Common myeloid progenitor, CD34-positive (primary cell): ENCODE measurements at regions not wholly inside any gene's neighbourhood (a gene's known extent, or its start where the extent isn't known, plus 50 kb on each side); places are given as distances from the start of the nearest gene placed in this dataset.

Experiments used
- CTCF ChIA-PET: fragments of 350-600 bp; sonication (Branson Sonifier 250); formaldehyde crosslinking; loops from one replicate; lab custom pipeline; 2021; ENCODE audit warnings: antibody characterized with exemption; lab: Charles Lee
- POLR2A ChIA-PET: fragments of 350-600 bp; sonication (Branson Sonifier 250); formaldehyde crosslinking; loops from one replicate; lab custom pipeline; 2021; ENCODE audit warnings: antibody characterized with exemption; lab: Charles Lee
- DNase-seq, 3 donors: peaks; one replicate each; pipeline versions ENCODE4 v3.0.0 to v3.0.0-alpha.2; 2013
- H3K27ac ChIP-seq, 2 experiments: 1 replicate in 1 of 2; 2 replicates in 1 of 2; pipeline ENCODE4 v1.7.0; 2013; ENCODE audit warnings: inconsistent platforms in 2 of 2, low read length in 2 of 2, mild to moderate bottlenecking in 2 of 2, low read depth in 1 of 2, moderate library complexity in 1 of 2; ENCODE audit not compliant: severe bottlenecking in 2 of 2, insufficient read depth in 1 of 2, poor library complexity in 1 of 2
- H3K27me3 ChIP-seq, 5 experiments: replicated peaks in 2 of 5; 1 replicate in 3 of 5; 2 replicates in 2 of 5; pipeline versions ENCODE4 v1.6.1 to v1.7.0; 2013; ENCODE audit warnings: low read length in 4 of 5, mild to moderate bottlenecking in 2 of 5, moderate library complexity in 2 of 5, inconsistent platforms in 1 of 5; ENCODE audit not compliant: insufficient read depth in 5 of 5, control insufficient read depth in 4 of 5
- H3K36me3 ChIP-seq, 4 experiments: 1 replicate in 2 of 4; 2 replicates in 2 of 4; pipeline versions ENCODE4 v1.6.1 to v1.7.0; 2013; ENCODE audit warnings: low read length in 3 of 4, control low read depth in 1 of 4, mild to moderate bottlenecking in 1 of 4; ENCODE audit not compliant: control insufficient read depth in 4 of 4, insufficient read depth in 4 of 4
- H3K4me1 ChIP-seq, 4 experiments: 1 replicate in 3 of 4; 2 replicates in 1 of 4; pipeline versions ENCODE4 v1.6.1 to v1.7.1; 2013; ENCODE audit warnings: low read length in 3 of 4, mild to moderate bottlenecking in 3 of 4, control low read depth in 1 of 4, inconsistent platforms in 1 of 4, moderate library complexity in 1 of 4; ENCODE audit not compliant: control insufficient read depth in 4 of 4, insufficient read depth in 4 of 4; ENCODE audit errors: control extremely low read depth in 1 of 4
- H3K4me3 ChIP-seq, 7 experiments: 1 replicate in 4 of 7; 2 replicates in 3 of 7; pipeline versions ENCODE4 v1.5.1 to v1.7.0; 2013; ENCODE audit warnings: mild to moderate bottlenecking in 7 of 7, low read length in 6 of 7, moderate library complexity in 6 of 7, inconsistent platforms in 2 of 7, low read depth in 2 of 7, control low read depth in 1 of 7; ENCODE audit not compliant: insufficient read depth in 4 of 7, control insufficient read depth in 1 of 7; ENCODE audit errors: extremely low read depth in 1 of 7
- H3K9me3 ChIP-seq, 5 experiments: 1 replicate in 4 of 5; 2 replicates in 1 of 5; pipeline versions ENCODE4 v1.6.1 to v1.7.1; 2013; ENCODE audit warnings: low read length in 4 of 5, mild to moderate bottlenecking in 2 of 5, inconsistent platforms in 1 of 5, low read depth in 1 of 5, moderate library complexity in 1 of 5; ENCODE audit not compliant: control insufficient read depth in 4 of 5, insufficient read depth in 2 of 5; ENCODE audit errors: control extremely low read depth in 1 of 5
- WGBS: methylation state at CpG from one replicate; pipeline ENCODE4 v1.1.5; 2013; ENCODE audit not compliant: insufficient coverage; 5-methylcytosine and 5-hydroxymethylcytosine counted together

- Histone ChIP-seq H3K36me3 (no peaks in the 10 kb centered on the region), H3K27ac (no peak overlapping the region), H3K4me1 (no peaks in the 10 kb centered on the region), H3K9me3 (no peaks in the 10 kb centered on the region), H3K27me3 (no peaks in the 10 kb centered on the region), H3K4me3 (no peak overlapping the region)
- WGBS = 95% methylated on average over 3 of the region's 5 CpGs
- ChIA-PET CTCF (no interaction called here), POLR2A (no interaction called here)
- DNase-seq = no peak
These were observed 641.0 kb upstream of the PITX2 start for GRCh38 chr4:111263836-111264235.

- no peaks in the 10 kb centered on the region for H3K36me3 ChIP-seq
- DNase-seq = no peak
- no peak overlapping the region for H3K4me3 ChIP-seq
- H3K4me1 ChIP-seq = no peaks in the 10 kb centered on the region
- no peaks in the 10 kb centered on the region for H3K27me3 ChIP-seq
- ChIA-PET POLR2A (no interaction called here), CTCF (no interaction called here)
- no peaks in the 10 kb centered on the region for H3K9me3 ChIP-seq
- WGBS = 90% methylated on average over 2 of the region's 5 CpGs
- no peak overlapping the region for H3K27ac ChIP-seq
These were observed 644.1 kb upstream of the PITX2 start for GRCh38 chr4:111266937-111267336.

GRCh38 chr4:111267786-111268185 lies 644.9 kb upstream of the PITX2 start:
- Histone ChIP-seq H3K27ac (no peak overlapping the region), H3K27me3 (peaks cover 0 to 2% (median 0%) of the 10 kb centered on the region in 5 experiments), H3K4me3 (no peak overlapping the region), H3K36me3 (no peaks in the 10 kb centered on the region), H3K9me3 (no peaks in the 10 kb centered on the region), H3K4me1 (no peaks in the 10 kb centered on the region)
- CTCF ChIA-PET = no interaction called here
- POLR2A ChIA-PET = no interaction called here
- DNase-seq = no peak
- WGBS = 92% methylated on average over 2 of the region's 2 CpGs

- no peaks in the 10 kb centered on the region for H3K4me1 ChIP-seq
- WGBS = no CpG with 5 or more reads among the region's 2 CpGs
- H3K36me3 ChIP-seq = no peaks in the 10 kb centered on the region
- H3K27ac ChIP-seq = no peak overlapping the region
- ChIA-PET CTCF (no interaction called here), POLR2A (no interaction called here)
- H3K27me3 ChIP-seq = peaks cover 0 to 2% (median 0%) of the 10 kb centered on the region in 5 experiments
- H3K9me3 ChIP-seq = no peaks in the 10 kb centered on the region
- no peak for DNase-seq
- no peak overlapping the region for H3K4me3 ChIP-seq
These were observed 646.0 kb upstream of the PITX2 start for GRCh38 chr4:111268769-111269414.

GRCh38 chr4:111269439-111269838 lies 646.6 kb upstream of the PITX2 start:
- Histone ChIP-seq H3K27me3 (peaks cover 0 to 2% (median 0%) of the 10 kb centered on the region in 5 experiments), H3K36me3 (no peaks in the 10 kb centered on the region), H3K27ac (no peak overlapping the region), H3K4me1 (no peaks in the 10 kb centered on the region), H3K9me3 (no peaks in the 10 kb centered on the region), H3K4me3 (no peak overlapping the region)
- 18% methylated on average over 2 of the region's 2 CpGs for WGBS
- ChIA-PET CTCF (no interaction called here), POLR2A (no interaction called here)
- DNase-seq = no peak

GRCh38 chr4:111274060-111274459 lies 651.2 kb upstream of the PITX2 start:
- Histone ChIP-seq H3K4me1 (no peaks in the 10 kb centered on the region), H3K4me3 (no peak overlapping the region), H3K27me3 (peaks cover 0 to 3% (median 0%) of the 10 kb centered on the region in 5 experiments), H3K27ac (no peak overlapping the region), H3K9me3 (no peaks in the 10 kb centered on the region), H3K36me3 (no peaks in the 10 kb centered on the region)
- 100% methylated on average over 2 of the region's 3 CpGs for WGBS
- ChIA-PET CTCF (no interaction called here), POLR2A (no interaction called here)
- no peak for DNase-seq

- no peak overlapping the region for H3K27ac ChIP-seq
- H3K36me3 ChIP-seq = no peaks in the 10 kb centered on the region
- ChIA-PET CTCF (no interaction called here), POLR2A (no interaction called here)
- peaks cover 0 to 3% (median 0%) of the 10 kb centered on the region in 5 experiments for H3K27me3 ChIP-seq
- no peak overlapping the region for H3K4me3 ChIP-seq
- no peak for DNase-seq
- 90% methylated on average over 3 of the region's 6 CpGs for WGBS
- no peaks in the 10 kb centered on the region for H3K4me1 ChIP-seq
- no peaks in the 10 kb centered on the region for H3K9me3 ChIP-seq
These were observed 651.6 kb upstream of the PITX2 start for GRCh38 chr4:111274486-111274885.
